Epithelial cell of prostate (primary cell): ENCODE measurements at regions not wholly inside any gene's neighbourhood (a gene's known extent, or its start where the extent isn't known, plus 50 kb on each side); places are given as distances from the start of the nearest gene placed in this dataset.

Experiments used
- DNase-seq: peaks from one replicate; pipeline ENCODE4 v3.0.0-alpha.2; 2011; ENCODE audit warnings: low read depth, low spot score
- H3K27ac ChIP-seq: fragments of 450-650 bp; 2 replicates; pipeline ENCODE4 v1.5.1; 2017; ENCODE audit warnings: mild to moderate bottlenecking

GRCh38 chr20:57064836-57065235 lies 201.6 kb downstream of the BMP7 start:
- H3K27ac ChIP-seq, result no peak overlapping the region
- no peak for DNase-seq

- no peak for DNase-seq
- H3K27ac ChIP-seq, result no peak overlapping the region
Measured at GRCh38 chr20:57065646-57066045, 200.8 kb downstream of the BMP7 start.

GRCh38 chr20:57066126-57066900 lies 200.1 kb downstream of the BMP7 start:
- DNase-seq, result no peak
- no peak overlapping the region for H3K27ac ChIP-seq

GRCh38 chr20:57069442-57069841 lies 197.0 kb downstream of the BMP7 start:
- no peak overlapping the region for H3K27ac ChIP-seq
- no peak for DNase-seq

GRCh38 chr20:57070296-57070695 lies 196.1 kb downstream of the BMP7 start:
- H3K27ac ChIP-seq, result no peak overlapping the region
- no peak for DNase-seq

GRCh38 chr20:57071283-57071731 lies 195.1 kb downstream of the BMP7 start:
- no peak for DNase-seq

GRCh38 chr20:57071954-57072583 lies 194.4 kb downstream of the BMP7 start:
- no peak overlapping the region for H3K27ac ChIP-seq
- no peak for DNase-seq

More at GRCh38 chr20:57071283-57071731, 195.1 kb downstream of the BMP7 start:
- no peak overlapping the region for H3K27ac ChIP-seq

GRCh38 chr20:57073402-57073801 lies 193.0 kb downstream of the BMP7 start:
- DNase-seq, result no peak
- H3K27ac ChIP-seq, result no peak overlapping the region

GRCh38 chr20:57074386-57074785 lies 192.1 kb downstream of the BMP7 start:
- H3K27ac ChIP-seq, result no peak overlapping the region
- DNase-seq, result no peak

GRCh38 chr20:57075181-57075580 lies 191.3 kb downstream of the BMP7 start:
- H3K27ac ChIP-seq, result no peak overlapping the region
- DNase-seq, result no peak

GRCh38 chr20:57075603-57076002 lies 190.8 kb downstream of the BMP7 start:
- no peak overlapping the region for H3K27ac ChIP-seq
- DNase-seq, result no peak

GRCh38 chr20:57076152-57076652 lies 190.2 kb downstream of the BMP7 start:
- H3K27ac ChIP-seq, result no peak overlapping the region
- no peak for DNase-seq

- no peak overlapping the region for H3K27ac ChIP-seq
- DNase-seq, result no peak
Measured at GRCh38 chr20:57076951-57077350, 189.5 kb downstream of the BMP7 start.

GRCh38 chr20:57078116-57078515 lies 188.3 kb downstream of the BMP7 start:
- H3K27ac ChIP-seq, result no peak overlapping the region
- no peak for DNase-seq

- no peak overlapping the region for H3K27ac ChIP-seq
- no peak for DNase-seq
Measured at GRCh38 chr20:57079031-57080005, 187.1 kb downstream of the BMP7 start.

GRCh38 chr20:57080796-57081195 lies 185.6 kb downstream of the BMP7 start:
- no peak overlapping the region for H3K27ac ChIP-seq
- DNase-seq, result no peak

- no peak overlapping the region for H3K27ac ChIP-seq
- DNase-seq, result no peak
Measured at GRCh38 chr20:57082357-57082945, 184.0 kb downstream of the BMP7 start.

- no peak overlapping the region for H3K27ac ChIP-seq
- DNase-seq, result no peak
Measured at GRCh38 chr20:57083072-57083471, 183.4 kb downstream of the BMP7 start.

GRCh38 chr20:57086066-57086465 lies 180.4 kb downstream of the BMP7 start:
- DNase-seq, result no peak
- H3K27ac ChIP-seq, result no peak overlapping the region

- no peak overlapping the region for H3K27ac ChIP-seq
- no peak for DNase-seq
Measured at GRCh38 chr20:57087102-57087501, 179.3 kb downstream of the BMP7 start.
